ENCODE measurements at regions not wholly inside any gene's neighbourhood (a gene's known extent, or its start where the extent isn't known, plus 50 kb on each side); places are given as distances from the start of the nearest gene placed in this dataset.

DNA sequence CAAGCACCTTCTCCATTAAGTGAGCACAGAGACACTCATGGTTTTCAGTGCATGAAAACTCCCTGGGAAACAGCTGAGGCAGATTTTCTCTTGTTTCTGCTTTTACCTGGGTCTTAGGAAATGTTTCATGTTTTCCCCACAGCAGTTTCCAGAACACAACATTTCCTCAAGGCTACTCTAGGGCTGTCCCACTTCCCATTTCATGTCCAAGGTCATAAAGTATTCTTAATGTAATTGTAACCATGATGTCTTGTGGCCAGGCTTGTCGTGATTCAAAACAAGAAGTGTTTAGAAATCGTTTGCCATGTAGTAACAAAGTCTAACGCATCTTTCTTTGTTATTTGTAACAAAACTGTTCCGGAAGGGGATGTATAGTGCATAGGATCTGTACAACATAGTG is 83.8 kb upstream of the NRP1 start:
- intact Hi-C loops (cut with micrococcal nuclease): no loop called here
- WGBS (ENCODE audit: insufficient coverage): 80% methylated on average over 4 of the region's 4 CpGs
- Mint-ChIP-seq H3K4me1 (no peaks in the 10 kb centered on the region), H3K27me3 (no peaks in the 10 kb centered on the region), H3K9me3 (ENCODE audit: insufficient read depth) (no peaks in the 10 kb centered on the region), H3K4me3 (no peak overlapping the region), H3K27ac (no peak overlapping the region)
- no peak overlapping the region for H3K4me2 ChIP-seq (replicated peaks; ENCODE audit: low read depth, low read length, poor library complexity, severe bottlenecking)
- TF ChIP-seq, protein P1, sequence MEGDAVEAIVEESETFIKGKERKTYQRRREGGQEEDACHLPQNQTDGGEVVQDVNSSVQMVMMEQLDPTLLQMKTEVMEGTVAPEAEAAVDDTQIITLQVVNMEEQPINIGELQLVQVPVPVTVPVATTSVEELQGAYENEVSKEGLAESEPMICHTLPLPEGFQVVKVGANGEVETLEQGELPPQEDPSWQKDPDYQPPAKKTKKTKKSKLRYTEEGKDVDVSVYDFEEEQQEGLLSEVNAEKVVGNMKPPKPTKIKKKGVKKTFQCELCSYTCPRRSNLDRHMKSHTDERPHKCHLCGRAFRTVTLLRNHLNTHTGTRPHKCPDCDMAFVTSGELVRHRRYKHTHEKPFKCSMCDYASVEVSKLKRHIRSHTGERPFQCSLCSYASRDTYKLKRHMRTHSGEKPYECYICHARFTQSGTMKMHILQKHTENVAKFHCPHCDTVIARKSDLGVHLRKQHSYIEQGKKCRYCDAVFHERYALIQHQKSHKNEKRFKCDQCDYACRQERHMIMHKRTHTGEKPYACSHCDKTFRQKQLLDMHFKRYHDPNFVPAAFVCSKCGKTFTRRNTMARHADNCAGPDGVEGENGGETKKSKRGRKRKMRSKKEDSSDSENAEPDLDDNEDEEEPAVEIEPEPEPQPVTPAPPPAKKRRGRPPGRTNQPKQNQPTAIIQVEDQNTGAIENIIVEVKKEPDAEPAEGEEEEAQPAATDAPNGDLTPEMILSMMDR (IDR thresholded peaks at IDR 0.05): no peak
- TF ChIP-seq EZH2 (IDR thresholded peaks at IDR 0.05; ENCODE audit: borderline replicate concordance, insufficient read depth, low read depth, low read length, poor library complexity, severe bottlenecking): no peak
- CTCF ChIA-PET: no interaction called here
- peaks cover 0 to 4% (median 0%) of the 10 kb centered on the region in 3 donors for H3K9me3 ChIP-seq (ENCODE audit: control extremely low read depth in 1 of 3, control insufficient read depth in 2 of 3, insufficient read depth in 1 of 3, low read length in 2 of 3)
- no peak overlapping the region for H3K27ac ChIP-seq (ENCODE audit: low read length in 2 of 2)
- DNase-seq: no peak
- no peak overlapping the region for H3K9ac ChIP-seq (ENCODE audit: low read length)
- no peak overlapping the region for H2AFZ ChIP-seq (ENCODE audit: insufficient read depth, low read depth, low read length, poor library complexity, severe bottlenecking)
- POLR2A ChIA-PET: no interaction called here
- no peak for ATAC-seq (ENCODE audit: low read depth)
- H3K4me3 ChIP-seq (ENCODE audit: control extremely low read depth in 1 of 5, extremely low read depth in 1 of 5, insufficient read depth in 1 of 5, low read depth in 2 of 5, low read length in 4 of 5): no peak overlapping the region
- H3K36me3 ChIP-seq (replicated peaks in 1 of 2; ENCODE audit: control extremely low read depth in 1 of 2, control insufficient read depth in 1 of 2, extremely low read depth in 1 of 2, insufficient read depth in 2 of 2, low read length in 1 of 2): no peaks in the 10 kb centered on the region
- no peaks in the 10 kb centered on the region for H3K79me2 ChIP-seq (ENCODE audit: control insufficient read depth, insufficient read depth, low read length)
- no peaks in the 10 kb centered on the region for H4K20me1 ChIP-seq (ENCODE audit: control insufficient read depth, insufficient read depth, low read length, poor library complexity, severe bottlenecking)
- H3K4me1 ChIP-seq (ENCODE audit: control insufficient read depth in 2 of 2, insufficient read depth in 2 of 2, low read length in 2 of 2): no peaks in the 10 kb centered on the region
- no peaks in the 10 kb centered on the region for H3K27me3 ChIP-seq (replicated peaks in 1 of 4; ENCODE audit: control extremely low read depth in 1 of 4, control insufficient read depth in 3 of 4, insufficient read depth in 4 of 4, low read length in 3 of 4)

DNA sequence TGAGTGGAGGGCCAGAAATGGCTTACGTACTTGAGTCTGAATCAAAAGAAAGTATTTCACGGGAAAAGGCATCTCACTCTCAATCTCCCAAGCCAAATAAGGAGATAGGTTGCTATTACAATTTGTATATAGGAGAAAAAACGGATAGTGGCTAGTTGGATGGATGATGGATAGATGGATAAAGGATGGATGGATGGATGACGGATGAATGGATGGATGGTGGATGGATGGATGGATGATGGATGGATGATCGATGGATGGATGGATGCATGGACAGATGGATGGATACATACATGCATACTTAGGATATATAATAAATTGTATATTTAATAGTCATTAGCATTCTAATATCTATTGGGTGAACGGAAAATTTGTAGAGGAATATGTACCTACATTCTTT is 82.2 kb upstream of the NRP1 start:
- POLR2A ChIA-PET: no interaction called here
- H3K9me3 Mint-ChIP-seq (ENCODE audit: insufficient read depth): no peaks in the 10 kb centered on the region

More for the DNA sequence above, 82.2 kb upstream of the NRP1 start:
- no peak for DNase-seq
- H3K36me3 ChIP-seq (replicated peaks in 1 of 2; ENCODE audit: control extremely low read depth in 1 of 2, control insufficient read depth in 1 of 2, extremely low read depth in 1 of 2, insufficient read depth in 2 of 2, low read length in 1 of 2): no peaks in the 10 kb centered on the region
- H3K9ac ChIP-seq (ENCODE audit: low read length): no peak overlapping the region
- no peaks in the 10 kb centered on the region for H3K4me1 ChIP-seq (ENCODE audit: control insufficient read depth in 2 of 2, insufficient read depth in 2 of 2, low read length in 2 of 2)
- intact Hi-C loops (cut with micrococcal nuclease): no loop called here
- H3K27me3 ChIP-seq (replicated peaks in 1 of 4; ENCODE audit: control extremely low read depth in 1 of 4, control insufficient read depth in 3 of 4, insufficient read depth in 4 of 4, low read length in 3 of 4): no peaks in the 10 kb centered on the region
- no peak overlapping the region for H3K4me3 ChIP-seq (ENCODE audit: control extremely low read depth in 1 of 5, extremely low read depth in 1 of 5, insufficient read depth in 1 of 5, low read depth in 2 of 5, low read length in 4 of 5)
- TF ChIP-seq, protein P1 (IDR thresholded peaks at IDR 0.05): no peak
- no peak for TF ChIP-seq EZH2 (IDR thresholded peaks at IDR 0.05; ENCODE audit: borderline replicate concordance, insufficient read depth, low read depth, low read length, poor library complexity, severe bottlenecking)
- H3K79me2 ChIP-seq (ENCODE audit: control insufficient read depth, insufficient read depth, low read length): no peaks in the 10 kb centered on the region
- Mint-ChIP-seq H3K27me3 (no peaks in the 10 kb centered on the region), H3K27ac (no peak overlapping the region), H3K4me1 (no peaks in the 10 kb centered on the region), H3K4me3 (no peak overlapping the region)
- ATAC-seq (ENCODE audit: low read depth): no peak
- H3K9me3 ChIP-seq (ENCODE audit: control extremely low read depth in 1 of 3, control insufficient read depth in 2 of 3, insufficient read depth in 1 of 3, low read length in 2 of 3): no peaks in the 10 kb centered on the region
- no peak overlapping the region for H3K4me2 ChIP-seq (replicated peaks; ENCODE audit: low read depth, low read length, poor library complexity, severe bottlenecking)
- no peak overlapping the region for H3K27ac ChIP-seq (ENCODE audit: low read length in 2 of 2)
- H2AFZ ChIP-seq (ENCODE audit: insufficient read depth, low read depth, low read length, poor library complexity, severe bottlenecking): no peak overlapping the region
- CTCF ChIA-PET: no interaction called here
- 100% methylated on average over 2 of the region's 6 CpGs for WGBS (ENCODE audit: insufficient coverage)
- H4K20me1 ChIP-seq (ENCODE audit: control insufficient read depth, insufficient read depth, low read length, poor library complexity, severe bottlenecking): no peaks in the 10 kb centered on the region

Data from B cell (primary cell).